ENCODE measurements at regions not wholly inside any gene's neighbourhood (a gene's known extent, or its start where the extent isn't known, plus 50 kb on each side); places are given as distances from the start of the nearest gene placed in this dataset.

DNA sequence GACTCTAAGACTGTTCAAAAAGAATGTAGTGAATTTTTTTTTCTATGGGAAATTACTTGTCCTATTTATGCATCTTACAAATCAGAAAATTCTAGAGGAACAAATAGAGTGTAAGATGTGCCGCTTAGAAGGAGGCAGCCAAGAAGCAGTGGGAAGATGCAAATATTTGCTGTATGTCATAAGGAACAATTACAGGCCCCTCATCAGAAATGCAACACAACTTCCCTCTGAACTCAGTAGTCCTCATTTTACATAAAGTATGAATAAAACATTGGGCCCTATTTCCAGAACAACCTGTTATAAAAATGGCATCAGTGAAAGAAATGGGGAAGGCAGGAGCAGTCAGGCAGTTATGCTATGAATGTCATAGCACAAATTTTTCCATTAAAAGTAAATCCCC, 50.7 kb upstream of the SCG2 start:
- TF ChIP-seq, protein P1, sequence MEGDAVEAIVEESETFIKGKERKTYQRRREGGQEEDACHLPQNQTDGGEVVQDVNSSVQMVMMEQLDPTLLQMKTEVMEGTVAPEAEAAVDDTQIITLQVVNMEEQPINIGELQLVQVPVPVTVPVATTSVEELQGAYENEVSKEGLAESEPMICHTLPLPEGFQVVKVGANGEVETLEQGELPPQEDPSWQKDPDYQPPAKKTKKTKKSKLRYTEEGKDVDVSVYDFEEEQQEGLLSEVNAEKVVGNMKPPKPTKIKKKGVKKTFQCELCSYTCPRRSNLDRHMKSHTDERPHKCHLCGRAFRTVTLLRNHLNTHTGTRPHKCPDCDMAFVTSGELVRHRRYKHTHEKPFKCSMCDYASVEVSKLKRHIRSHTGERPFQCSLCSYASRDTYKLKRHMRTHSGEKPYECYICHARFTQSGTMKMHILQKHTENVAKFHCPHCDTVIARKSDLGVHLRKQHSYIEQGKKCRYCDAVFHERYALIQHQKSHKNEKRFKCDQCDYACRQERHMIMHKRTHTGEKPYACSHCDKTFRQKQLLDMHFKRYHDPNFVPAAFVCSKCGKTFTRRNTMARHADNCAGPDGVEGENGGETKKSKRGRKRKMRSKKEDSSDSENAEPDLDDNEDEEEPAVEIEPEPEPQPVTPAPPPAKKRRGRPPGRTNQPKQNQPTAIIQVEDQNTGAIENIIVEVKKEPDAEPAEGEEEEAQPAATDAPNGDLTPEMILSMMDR (IDR thresholded peaks at IDR 0.05; ENCODE audit: low read length) = no peak
- TF ChIP-seq EZH2 (IDR thresholded peaks at IDR 0.05; ENCODE audit: borderline replicate concordance, low read length) = no peak
